Gastroesophageal sphincter (tissue), 3 donors: ENCODE measurements at regions not wholly inside any gene's neighbourhood (a gene's known extent, or its start where the extent isn't known, plus 50 kb on each side); places are given as distances from the start of the nearest gene placed in this dataset.

ENCODE experiments used
- POLR2A ChIP-seq, 2 donors: fragments of 450-650 bp; IDR thresholded peaks; one replicate each; pipeline ENCODE4 v1.6.1; 2017; ENCODE audit warnings: antibody characterized with exemption in 2 of 2, mild to moderate bottlenecking in 2 of 2, moderate library complexity in 1 of 2
- TF ChIP-seq, protein P1 (sequence below), 4 experiments: fragments of 200-600 bp in 2 of 4; fragments of 450-650 bp in 2 of 4; sonication (generic) in 1 of 4; IDR thresholded peaks; one replicate each; pipeline ENCODE4 v1.5.1; 2017 to 2019; ENCODE audit warnings: antibody characterized with exemption in 4 of 4, mild to moderate bottlenecking in 2 of 4, moderate library complexity in 2 of 4

DNA sequence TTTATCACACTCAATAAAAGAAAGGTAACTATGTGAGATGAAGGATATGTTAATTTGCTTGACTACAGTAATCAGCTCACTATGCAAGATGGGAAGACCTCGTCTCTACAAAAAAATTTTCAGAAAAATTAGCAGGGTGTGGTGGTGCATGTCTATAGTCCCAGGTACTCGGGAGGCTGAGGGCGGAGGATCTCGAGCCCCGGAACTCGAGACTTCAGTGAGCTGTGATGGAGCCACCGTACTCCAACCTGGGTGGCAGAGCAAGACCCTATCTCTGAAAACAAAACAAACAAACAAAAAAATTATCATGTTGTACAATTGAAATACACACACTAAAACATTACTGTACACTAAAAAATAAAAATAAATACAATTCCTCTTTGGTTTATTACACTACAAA lies 376.7 kb upstream of the KLHL1 start:
- TF ChIP-seq, protein P1, sequence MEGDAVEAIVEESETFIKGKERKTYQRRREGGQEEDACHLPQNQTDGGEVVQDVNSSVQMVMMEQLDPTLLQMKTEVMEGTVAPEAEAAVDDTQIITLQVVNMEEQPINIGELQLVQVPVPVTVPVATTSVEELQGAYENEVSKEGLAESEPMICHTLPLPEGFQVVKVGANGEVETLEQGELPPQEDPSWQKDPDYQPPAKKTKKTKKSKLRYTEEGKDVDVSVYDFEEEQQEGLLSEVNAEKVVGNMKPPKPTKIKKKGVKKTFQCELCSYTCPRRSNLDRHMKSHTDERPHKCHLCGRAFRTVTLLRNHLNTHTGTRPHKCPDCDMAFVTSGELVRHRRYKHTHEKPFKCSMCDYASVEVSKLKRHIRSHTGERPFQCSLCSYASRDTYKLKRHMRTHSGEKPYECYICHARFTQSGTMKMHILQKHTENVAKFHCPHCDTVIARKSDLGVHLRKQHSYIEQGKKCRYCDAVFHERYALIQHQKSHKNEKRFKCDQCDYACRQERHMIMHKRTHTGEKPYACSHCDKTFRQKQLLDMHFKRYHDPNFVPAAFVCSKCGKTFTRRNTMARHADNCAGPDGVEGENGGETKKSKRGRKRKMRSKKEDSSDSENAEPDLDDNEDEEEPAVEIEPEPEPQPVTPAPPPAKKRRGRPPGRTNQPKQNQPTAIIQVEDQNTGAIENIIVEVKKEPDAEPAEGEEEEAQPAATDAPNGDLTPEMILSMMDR (IDR thresholded peaks at IDR 0.05) = no peak
- no peak for TF ChIP-seq POLR2A (IDR thresholded peaks at IDR 0.05)
